ENCODE measurements at regions not wholly inside any gene's neighbourhood (a gene's known extent, or its start where the extent isn't known, plus 50 kb on each side); places are given as distances from the start of the nearest gene placed in this dataset.
A peak's percentile ranks its signal among the peaks of the same experiment; 100 is the strongest.

DNA sequence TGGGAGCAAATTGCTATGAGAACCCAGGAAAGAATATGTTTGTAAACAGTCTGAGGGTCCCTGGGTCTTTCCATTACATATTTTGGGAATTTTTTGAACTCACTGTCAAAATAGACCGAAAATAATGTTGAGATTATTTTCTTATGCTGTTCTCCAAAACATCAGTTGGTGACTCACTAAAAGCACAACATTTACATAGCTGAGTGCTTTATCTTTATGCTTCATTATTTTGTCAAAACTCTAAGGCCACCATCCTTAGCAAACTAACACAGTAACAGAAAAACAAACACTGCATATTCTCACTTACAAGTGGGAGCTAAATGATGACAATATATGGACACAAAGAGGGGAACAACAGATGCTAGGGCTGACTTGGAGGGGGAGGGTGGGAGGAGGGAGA is 459.3 kb downstream of the ADGRL2 start:
- no peak for DNase-seq

DNA sequence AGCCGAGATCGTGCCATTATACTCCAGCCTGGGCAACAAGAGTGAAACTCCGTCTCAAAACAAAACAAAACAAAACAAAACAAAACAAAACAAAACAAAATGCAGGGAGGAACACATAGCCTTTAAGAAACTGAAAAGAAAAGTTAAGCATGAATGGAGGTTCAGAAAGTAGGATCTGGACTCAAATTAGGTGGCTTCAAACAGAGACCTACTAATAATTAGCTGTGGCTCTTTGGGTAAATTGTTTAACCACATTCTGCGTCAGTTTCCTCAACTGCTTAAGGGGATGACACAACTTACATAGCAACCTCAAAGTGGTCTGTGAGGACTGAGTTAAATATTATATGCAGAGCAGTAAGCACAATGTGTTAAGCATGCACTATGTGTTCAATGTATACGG is 458.2 kb downstream of the ADGRL2 start:
- no peak for DNase-seq

DNA sequence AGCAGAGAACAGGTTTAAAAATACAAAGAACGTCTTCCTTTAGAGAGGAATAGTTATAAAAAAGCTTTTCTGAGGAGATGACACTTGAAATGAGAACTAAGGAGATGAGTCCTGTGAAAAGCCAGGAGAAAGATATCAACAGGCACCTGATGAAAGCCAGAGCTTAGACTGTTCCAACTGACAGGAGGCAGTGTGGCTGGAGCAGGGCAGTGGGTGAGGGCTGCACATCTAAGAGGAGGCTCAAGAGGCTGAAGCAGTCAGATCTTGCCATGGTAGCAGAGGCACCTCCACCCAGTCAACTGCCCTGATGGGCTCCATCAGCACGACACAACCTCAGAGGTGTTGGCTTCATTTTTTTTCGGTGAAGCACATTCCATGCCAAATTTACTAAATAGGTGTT is 445.3 kb downstream of the ADGRL2 start:
- no peak for DNase-seq

DNA sequence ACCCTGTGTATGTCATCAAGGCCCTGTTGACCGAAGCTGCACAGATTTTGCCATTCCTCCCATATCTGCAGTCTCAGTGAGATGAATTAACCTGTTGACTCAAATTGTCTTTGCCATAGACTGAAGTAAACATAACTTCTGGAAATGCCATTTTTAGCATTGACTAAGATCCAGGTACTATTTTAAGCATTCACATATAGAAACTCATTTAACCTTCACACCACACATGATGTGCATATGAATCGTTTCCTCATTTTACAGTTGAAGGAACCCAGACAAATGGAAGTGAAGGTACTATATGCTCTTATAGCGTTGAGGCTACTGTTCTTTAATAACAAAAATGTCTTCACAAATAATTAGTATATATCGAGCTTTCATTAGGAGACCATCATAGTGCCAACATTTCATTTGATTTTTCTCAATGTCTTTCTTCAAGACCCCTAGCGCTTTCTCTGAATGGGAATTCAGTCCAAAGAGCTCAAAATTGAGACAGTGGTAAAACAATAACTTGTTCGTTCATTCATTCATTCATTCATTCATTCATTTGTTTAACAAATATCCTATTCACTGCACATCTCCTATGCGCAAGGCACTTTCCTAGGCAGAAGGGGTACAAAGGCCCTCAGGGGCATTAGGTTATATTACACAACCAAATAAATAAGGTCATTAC is 444.7 kb downstream of the ADGRL2 start:
- no peak for DNase-seq

DNA sequence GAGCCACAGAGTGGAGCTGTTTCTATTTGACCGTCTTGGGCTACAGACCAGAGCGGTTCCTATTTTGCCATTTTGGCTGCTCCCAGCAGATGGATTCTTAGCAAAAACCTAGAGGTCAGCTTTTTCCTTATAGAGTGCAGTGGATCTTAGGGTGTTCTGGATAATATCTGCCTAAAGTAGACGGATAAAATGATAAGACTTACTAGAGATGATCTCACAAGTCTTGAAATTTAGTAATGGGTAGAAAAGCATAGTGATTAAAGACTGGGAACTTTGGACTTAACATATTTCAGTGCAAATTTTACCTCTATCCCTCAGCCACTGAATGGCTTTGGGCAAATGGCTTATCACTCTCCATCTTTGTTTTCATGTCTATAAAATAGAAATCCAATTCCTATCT is 439.8 kb downstream of the ADGRL2 start:
- DNase-seq, result no peak

DNA sequence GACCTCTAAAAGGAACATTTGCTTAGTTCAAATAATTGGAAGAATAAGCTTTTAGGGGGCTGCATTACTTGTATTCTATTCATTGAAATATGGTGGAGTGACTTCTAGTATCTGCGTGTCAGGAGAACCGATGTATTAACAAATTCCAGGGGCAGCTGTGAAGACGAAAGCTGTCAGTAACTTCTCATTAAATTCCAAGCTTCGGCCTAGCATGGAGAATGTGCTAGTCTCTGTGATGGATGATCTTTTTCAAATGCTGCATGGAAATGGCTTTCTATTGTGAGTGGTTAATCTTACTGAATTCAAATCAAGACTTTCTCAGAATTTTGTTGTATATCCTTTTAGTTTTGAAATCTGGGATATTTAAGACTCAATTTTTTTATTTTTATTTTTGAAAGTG is 429.9 kb downstream of the ADGRL2 start:
- DNase-seq, result no peak

DNA sequence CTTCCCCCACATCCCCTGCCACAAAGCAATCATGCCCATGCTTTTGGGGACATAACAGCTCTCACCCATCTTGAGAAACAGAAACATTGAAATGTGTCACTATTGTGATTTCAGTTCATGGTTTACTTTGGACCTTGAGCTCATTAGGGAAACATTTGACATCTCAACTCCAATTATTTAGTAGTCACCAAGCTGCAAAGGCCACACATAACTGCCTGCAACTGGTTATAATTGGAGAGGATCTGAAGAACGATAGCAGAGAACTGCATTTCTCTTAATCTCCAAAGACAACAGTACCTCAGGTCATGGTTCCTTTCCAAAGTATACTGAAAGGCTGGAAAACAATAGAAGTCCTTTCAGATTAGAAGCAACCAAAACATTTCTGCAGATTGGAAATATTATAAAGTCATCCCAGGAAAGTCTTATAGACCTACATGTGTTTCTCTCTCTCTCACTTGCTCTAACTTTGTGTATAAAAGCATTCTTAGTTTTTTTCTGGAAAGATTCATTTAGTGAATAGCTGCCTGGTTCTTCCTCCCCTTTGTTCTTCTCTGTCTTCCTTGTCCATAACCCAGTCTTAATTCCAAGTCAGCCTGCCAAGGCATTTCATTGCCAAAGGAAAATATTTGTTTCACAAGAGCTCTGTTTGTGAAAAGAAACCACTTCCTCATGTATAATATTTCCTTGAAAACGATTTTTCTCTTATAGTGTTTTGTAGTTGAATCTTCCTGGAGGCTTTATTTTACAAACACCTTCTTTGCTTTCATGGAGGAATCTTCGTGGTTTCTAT is 426.8 kb downstream of the ADGRL2 start:
- DNase-seq, result peak; percentile 69

DNA sequence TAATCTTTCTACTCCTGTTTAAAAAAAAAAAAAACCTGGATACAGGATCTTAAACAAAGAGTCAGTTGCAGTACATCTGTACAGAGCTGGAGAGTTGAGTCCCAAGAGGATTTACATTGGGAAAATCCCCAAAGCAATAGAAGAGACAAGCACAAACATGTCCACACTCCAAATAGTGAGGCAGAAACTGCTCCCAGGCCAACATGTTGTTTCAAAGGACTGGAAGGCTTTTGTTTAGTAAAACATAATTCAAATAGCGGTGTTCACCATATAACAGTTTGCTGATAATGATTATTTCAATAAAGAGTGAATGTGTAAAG is 425.4 kb downstream of the ADGRL2 start:
- DNase-seq, result no peak

DNA sequence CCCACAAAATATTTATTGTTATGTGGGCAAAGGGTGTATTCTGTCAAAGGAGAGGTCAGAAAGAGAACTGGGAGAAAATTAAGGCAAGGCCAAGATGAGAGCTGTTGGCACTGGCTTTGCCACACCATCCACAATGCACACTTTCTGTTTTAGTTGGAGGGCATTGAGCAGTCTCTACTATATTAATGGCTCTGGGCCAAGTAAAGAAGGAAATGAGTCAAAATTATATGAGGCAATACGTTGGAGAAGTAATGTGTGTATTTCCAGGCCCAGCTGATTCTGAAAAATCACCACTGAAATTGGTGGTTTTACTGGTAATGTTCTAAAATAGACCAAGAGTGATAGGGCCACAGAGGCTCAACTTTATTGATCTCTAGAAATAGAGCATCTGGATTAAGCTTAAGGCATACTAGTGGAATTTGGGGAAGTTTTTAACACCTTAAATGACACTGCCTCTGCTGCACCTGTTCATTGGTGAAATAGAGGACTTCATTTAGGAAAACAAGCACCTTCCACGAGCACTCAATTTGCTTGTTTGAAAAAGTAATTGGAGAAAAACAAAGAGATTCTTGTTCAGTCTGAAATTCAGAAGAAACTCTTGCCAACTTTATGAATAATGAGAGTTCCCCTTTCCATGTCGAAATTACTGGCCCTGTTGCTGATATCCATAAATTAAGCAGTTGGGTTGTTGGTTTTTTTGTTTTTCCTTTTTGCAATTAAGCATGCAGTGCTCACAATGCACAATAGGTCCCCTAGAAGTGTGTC is 424.9 kb downstream of the ADGRL2 start:
- DNase-seq, result no peak

DNA sequence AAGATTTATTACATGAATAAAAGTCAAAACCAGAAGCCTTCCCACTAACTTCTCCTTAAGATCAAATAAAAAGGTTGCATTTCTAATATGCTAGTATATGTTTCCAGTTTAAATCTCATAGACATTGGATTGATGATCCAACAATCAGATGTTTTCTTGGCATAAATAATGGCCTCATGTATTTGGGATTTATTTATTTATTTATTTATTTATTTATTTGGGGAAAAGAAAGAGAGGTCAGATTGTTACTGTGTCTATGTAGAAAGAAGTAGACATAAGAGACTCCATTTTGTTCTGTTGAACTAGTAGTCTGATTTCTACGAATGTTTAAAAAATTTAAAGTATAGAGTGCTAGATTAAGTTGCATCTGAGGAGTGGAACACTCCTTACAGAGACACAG is 422.4 kb downstream of the ADGRL2 start:
- no peak for DNase-seq

DNA sequence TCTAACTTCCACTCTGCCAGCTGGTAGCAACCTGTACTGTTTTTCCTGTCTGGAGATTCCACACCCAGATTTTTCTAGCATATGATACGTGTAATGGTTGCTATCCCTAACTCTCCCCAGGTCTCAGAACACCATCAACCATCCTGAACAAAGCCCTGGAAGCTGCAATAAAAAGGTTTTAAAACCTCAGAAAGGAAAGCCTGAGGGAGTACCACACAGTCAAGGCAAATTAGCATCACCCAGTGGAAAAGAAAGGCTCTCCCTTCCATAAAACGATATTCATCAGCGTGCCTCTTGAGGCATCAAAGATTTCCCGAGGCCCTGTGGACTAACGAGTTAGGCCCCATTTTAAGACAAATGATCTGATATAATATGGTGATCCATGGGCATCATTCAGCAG is 421.0 kb downstream of the ADGRL2 start:
- no peak for DNase-seq

DNA sequence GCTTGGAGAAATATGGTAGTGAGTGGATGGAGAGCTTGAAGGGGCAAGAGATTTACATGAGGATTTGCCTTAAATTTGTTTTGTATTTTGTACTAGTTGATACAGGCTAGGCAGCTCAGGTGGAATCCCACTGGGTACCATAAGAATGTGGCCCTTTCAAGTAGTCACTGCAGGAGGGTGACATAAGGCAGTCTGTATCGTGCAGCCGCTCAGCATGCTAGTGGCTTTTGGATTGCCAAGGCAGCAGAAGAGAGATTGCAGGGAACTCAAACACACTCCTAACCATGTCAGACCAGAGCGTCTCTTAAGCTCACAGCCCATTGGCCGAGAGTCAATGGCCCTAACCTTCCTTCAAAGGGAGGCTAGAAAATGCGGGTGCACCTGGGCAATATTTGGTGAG is 420.0 kb downstream of the ADGRL2 start:
- no peak for DNase-seq

DNA sequence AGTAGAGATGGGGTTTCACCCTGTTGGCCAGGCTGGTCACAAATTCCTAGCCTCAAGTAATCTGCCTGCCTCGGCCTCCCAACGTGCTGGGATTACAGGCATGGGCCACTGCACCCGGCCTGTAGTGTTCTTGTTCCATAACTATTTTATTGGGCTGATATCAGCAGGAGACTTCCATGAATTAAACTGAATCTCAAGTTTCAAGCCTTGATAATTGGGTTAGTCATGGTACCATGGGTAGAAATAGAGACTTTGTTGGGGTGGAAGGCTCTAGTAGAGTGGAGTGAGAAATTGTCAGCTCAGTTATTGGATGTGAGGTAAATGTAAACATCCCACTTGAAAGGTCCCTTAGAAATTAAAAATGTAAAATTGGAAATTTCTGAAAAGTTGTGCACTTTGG is 419.1 kb downstream of the ADGRL2 start:
- DNase-seq, result no peak

DNA sequence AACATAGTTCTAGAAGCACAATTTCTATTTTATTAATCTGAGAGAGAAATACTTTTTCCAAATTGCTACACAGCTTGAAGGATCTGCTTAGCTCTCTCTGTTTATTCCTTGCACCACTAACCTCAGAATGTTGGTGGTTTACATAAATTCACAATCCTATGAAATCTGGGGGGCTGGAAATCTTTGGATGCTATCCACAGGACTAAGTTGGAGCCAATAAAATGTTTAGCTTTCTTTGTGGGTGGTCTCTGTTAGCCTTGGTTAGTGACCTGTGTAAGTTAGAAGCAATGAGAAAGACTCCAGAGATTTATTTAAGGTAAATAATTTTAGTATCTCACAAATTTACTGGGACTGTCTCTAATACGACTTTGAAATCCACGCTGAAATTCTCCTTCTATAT is 418.1 kb downstream of the ADGRL2 start:
- DNase-seq, result no peak

DNA sequence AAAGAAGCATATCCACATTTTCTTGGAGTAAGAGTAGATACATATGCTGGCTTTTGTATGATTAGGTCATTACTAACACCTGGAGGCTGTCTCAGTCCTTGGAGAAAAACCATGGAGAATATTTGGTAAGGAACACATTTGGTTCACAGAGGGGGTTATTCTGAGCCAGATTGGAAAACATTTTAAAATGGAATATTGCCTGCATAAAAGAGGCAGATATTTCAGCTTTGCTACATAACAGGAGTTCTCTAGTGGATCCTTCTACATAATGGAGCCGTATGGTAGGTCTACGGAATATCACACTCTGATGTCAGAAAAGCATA is 415.1 kb downstream of the ADGRL2 start:
- DNase-seq, result no peak

DNA sequence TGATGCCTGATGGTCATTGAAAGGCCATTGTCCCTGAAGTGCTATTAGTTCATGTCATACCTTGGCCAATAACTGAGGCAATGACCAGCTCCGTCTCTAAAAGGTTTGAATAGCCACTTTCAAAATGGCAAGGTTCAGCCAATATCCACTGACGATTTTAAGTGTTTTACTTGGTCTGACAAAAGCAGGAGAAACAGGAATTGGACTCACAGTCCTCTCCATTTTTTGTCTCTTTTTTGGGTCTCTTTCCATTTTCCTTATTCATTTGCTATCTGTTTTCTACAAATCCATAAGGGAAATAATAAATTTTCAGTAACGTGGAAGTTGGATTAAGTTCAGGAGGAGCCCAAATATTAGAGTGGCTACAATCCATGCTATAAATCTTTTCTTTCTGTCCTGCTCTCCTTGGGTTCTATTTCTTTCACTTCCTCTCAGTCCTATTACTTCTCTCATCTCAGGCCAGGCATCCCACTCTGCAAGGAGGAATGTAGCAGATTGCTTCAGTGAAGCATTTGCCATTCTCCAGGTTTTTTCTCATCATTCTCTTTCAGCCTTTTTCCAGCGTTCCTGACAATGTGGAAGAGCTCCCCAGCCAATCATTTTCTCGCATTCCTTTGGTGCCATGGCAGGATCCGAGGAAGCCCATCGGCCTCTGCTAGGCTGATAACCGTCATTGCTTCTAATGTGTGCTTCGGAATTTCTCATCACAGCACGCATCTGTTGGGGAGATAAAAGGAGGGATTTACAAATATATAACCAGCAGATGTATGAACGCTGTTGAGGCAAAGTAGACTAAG is 414.5 kb downstream of the ADGRL2 start:
- no peak for DNase-seq

DNA sequence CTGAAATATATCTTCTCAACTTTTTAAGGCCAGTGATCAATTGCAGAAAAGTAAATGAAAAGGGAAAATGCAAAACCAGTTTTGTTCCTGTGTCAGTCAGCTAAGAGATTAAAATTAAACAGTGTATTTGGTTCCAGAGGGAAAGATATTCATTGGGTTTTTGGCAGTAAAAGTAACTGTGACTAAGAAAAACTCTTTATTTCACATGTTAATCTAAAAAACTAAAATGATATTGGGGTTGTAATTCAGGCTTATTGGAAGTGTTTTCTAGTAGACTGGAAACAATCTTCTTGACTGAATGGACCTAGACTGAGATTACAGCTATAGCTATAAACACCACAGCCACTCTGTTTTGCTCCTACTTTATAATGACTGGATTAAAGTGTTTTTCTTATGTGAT is 413.9 kb downstream of the ADGRL2 start:
- no peak for DNase-seq

DNA sequence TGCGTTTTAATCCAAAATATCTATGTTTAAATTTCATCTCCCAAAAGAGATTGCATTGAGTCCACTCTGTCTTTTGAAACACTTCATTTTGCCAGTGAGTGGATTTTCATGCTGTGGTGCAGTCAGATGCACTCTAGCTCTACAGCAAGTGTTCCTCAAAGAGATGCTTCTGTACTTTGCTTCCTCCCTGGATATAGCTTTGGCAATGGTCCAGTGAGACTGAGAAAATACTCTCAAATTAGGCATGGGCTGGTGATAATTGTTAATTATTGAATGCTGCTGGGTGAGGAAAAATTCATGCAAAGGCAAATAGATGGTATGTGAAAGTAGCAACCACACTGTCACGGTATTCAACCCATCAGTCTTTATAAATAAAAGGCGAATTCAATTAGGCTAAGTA is 396.9 kb downstream of the ADGRL2 start:
- DNase-seq, result no peak

DNA sequence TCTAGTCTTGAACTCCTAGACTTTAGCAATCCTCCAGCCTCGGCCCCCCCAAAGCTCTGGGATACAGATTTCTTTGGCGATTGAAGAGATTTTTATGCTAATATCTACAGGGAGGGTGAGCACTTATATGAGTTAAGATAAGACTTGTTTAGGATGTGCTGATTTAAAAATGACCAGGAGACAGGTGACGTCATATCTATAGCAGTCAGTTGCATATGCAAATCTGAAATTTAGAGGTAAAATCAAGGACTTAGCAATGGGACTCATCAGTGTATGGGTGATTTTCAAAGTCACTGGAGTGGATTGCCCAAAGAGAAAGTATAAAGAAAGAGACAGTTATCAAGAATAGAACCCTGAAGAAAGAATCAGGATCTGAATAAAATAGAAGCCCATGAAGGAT is 394.5 kb downstream of the ADGRL2 start:
- no peak for DNase-seq

DNA sequence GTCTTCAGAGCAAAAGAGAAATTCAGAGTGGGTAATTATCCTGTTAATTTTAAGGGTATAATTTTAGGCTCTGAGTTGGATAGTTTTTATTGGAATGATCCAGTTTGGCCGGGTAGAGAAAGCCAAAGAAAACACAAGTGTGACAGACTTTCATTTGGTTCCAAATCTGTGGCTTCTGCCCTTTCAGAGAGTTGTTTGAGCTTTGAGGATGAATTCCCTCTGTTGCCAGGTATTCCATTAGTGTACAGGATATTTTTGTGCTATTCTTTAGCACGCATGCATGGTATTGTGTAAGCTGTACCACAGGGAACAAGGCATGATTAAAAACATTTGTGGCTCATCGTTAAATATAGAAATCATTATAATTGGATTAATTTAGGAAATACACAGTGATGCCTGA is 384.4 kb downstream of the ADGRL2 start:
- peak; percentile 22 for DNase-seq

DNA sequence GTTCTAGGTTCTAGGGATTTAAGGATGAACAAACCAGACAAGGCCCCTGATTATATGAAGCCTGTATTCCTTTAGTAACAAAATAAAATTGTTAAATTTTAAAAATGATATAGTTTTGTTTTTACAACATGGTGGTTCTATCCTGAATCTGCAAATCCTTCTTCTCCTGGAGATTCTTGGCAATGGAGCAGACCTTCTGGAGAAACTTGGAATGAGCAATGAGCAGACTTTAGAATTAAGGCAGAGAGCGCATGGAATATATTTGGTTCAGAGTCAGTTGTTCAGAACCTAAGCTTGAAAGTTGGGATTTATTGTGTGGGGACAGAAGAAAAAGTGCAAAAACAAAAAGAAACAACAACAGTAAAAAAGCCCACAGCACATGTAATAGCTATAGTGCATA is 381.1 kb downstream of the ADGRL2 start:
- DNase-seq, result no peak

DNA sequence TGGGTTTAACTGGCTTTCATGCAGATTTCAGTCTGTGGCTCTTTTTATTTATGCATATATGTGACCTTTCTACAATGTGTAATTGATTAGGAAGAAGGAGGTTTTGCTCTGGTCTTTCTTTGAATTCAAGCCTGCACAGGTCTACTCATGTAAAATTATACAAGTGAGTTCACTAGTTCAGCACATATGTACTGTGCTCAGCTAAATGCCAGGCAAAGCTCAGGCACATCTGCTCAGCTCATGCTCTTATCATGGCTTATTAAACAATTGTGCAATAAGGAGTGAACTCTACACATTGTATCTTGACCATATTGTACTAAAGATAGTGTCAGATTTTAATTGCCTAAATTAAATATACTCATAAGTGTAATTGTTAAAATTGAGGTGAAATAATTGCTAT is 378.4 kb downstream of the ADGRL2 start:
- no peak for DNase-seq

DNA sequence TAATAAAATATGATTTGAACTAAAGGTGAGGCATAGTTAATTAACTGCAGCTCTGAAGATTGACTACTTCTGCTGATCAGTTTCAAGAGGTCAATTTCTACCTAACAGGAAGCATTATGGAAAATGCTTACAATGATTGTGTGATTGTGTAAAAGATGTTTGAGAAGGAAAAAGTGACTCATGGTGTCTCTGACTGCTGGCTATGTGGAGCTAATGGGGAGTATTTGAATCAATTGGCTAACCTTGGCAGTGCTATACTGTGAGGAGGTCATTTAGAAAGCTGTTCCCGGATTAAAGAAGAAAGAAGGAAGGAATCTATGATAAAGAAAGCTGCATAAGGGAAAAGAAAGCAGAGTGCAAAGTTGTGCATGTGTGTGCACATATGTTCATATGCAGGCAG is 376.5 kb downstream of the ADGRL2 start:
- no peak for DNase-seq
